Smooth muscle cell (in vitro differentiated cells): ENCODE measurements at regions not wholly inside any gene's neighbourhood (a gene's known extent, or its start where the extent isn't known, plus 50 kb on each side); places are given as distances from the start of the nearest gene placed in this dataset. TPM values are rescaled to one million over a fixed set of nuclear protein-coding genes. Genes with fewer than 3 reads are reported as not detected.

ENCODE experiments used
- DNase-seq: peaks from one replicate; lab custom pipeline; 2025; ENCODE audit not compliant: unreplicated experiment; lab: John Stamatoyannopoulos, UW
- H2AFZ ChIP-seq: fragments of 200-600 bp; sonication (generic); 2 replicates; pipeline ENCODE4 v1.6.0; 2016; ENCODE audit warnings: antibody characterized with exemption, low read depth, mild to moderate bottlenecking
- H3F3A ChIP-seq: fragments of 200-600 bp; sonication (generic); 2 replicates; pipeline ENCODE4 v1.6.0; 2017; ENCODE audit warnings: antibody characterized with exemption, low read depth
- H3K27ac ChIP-seq: fragments of 200-600 bp; sonication (generic); 2 replicates; pipeline ENCODE4 v1.5.1; 2016; ENCODE audit warnings: low read depth, mild to moderate bottlenecking
- H3K27me3 ChIP-seq: fragments of 200-600 bp; sonication (generic); 2 replicates; pipeline ENCODE4 v1.6.1; 2016; ENCODE audit warnings: low read depth, mild to moderate bottlenecking
- H3K36me3 ChIP-seq: fragments of 200-600 bp; sonication (generic); 2 replicates; pipeline ENCODE4 v1.5.1; 2016; ENCODE audit warnings: low read depth
- H3K4me1 ChIP-seq: fragments of 200-600 bp; sonication (generic); 2 replicates; pipeline ENCODE4 v1.5.1; 2016; ENCODE audit warnings: low read depth
- H3K4me2 ChIP-seq: fragments of 200-600 bp; sonication (generic); 2 replicates; pipeline ENCODE4 v1.6.0; 2016; ENCODE audit warnings: mild to moderate bottlenecking
- H3K4me3 ChIP-seq: fragments of 200-600 bp; sonication (generic); 2 replicates; pipeline ENCODE4 v1.5.1; 2016; ENCODE audit warnings: mild to moderate bottlenecking
- H3K79me2 ChIP-seq: fragments of 200-600 bp; sonication (generic); 2 replicates; pipeline ENCODE4 v1.6.0; 2016; ENCODE audit warnings: low read depth, mild to moderate bottlenecking
- H3K9ac ChIP-seq: fragments of 200-600 bp; sonication (generic); 2 replicates; pipeline ENCODE4 v1.6.0; 2016; ENCODE audit warnings: low read depth
- H3K9me3 ChIP-seq: fragments of 200-600 bp; sonication (generic); replicated peaks from 2 replicates; pipeline ENCODE4 v1.5.1; 2016; ENCODE audit warnings: low read depth
- H4K20me1 ChIP-seq: fragments of 200-600 bp; sonication (generic); 2 replicates; pipeline ENCODE4 v1.6.0; 2016; ENCODE audit warnings: low read depth
- WGBS: methylation state at CpG from one replicate; pipeline ENCODE4 v1.1.7; 2016; ENCODE audit warnings: low lambda C conversion rate; 5-methylcytosine and 5-hydroxymethylcytosine counted together
- small RNA-seq: library from RNA; depleted of rRNA; stranded (forward); fragments of <200 nt; gene quantifications from one replicate; pipeline ENCODE3, GENCODE V24; 2014
- TF ChIP-seq, protein P1 (sequence below): fragments of 200-600 bp; sonication (generic); IDR thresholded peaks from 2 replicates; pipeline ENCODE4 v1.5.1; 2017; ENCODE audit warnings: borderline replicate concordance, mild to moderate bottlenecking, antibody characterized with exemption; ENCODE audit not compliant: insufficient read depth, poor library complexity, severe bottlenecking

DNA sequence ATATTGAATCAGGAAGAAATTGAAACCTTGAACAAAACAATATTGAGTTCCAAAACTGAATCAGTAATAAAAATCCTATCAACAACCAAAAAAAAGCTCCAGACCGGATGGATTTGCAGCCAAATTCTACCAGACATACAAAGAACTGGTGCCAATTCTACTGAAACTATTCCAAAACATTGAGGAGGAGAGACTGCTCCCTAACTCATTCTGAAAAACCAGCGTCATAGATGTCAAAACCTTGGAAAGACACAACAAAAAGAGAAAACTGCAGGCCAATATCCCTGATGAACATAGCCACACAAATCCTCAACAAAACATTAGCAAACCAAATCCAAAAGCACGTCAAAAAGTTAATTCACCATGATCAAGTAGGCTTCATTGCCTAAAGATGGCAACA, 353.8 kb downstream of the TMEM135 start:
- 92% methylated on average over 3 of the region's 3 CpGs for WGBS

DNA sequence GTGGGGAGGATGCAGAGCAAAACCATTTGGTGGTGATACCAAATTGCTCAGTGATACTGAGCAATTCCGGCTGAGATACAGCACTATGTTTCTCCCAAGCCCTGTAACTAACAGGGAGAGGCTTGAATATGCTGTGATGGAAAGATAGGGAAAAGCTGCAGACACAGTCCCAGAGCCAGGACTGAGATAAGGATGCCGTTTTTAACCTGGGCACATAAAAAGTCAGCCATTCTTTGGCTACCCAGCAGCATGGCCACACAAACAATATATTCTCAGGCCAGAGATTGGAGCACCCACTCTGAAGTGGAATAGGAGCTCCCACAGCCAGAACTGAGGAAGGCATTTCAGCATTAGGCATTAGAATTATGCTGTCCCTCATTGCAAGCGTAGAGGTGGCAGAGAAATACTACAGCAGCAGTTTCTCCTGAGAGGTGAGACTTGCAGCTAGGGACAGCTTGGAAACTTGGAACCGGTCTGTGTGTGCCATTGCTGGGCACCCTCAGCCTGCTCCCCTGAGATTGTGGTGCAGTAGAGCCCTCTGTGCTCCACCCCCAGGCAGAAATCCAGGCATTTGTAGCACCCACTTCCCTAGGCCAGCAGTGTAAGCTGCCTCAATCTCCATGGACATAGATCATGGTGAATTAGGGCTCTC, 346.5 kb downstream of the TMEM135 start:
- H3K27me3 ChIP-seq = no peaks in the 10 kb centered on the region
- no peaks in the 10 kb centered on the region for H3K4me1 ChIP-seq
- WGBS = 77% methylated on average over 4 of the region's 4 CpGs
- no peaks in the 10 kb centered on the region for H3K36me3 ChIP-seq
- no peak overlapping the region for H2AFZ ChIP-seq
- DNase-seq = no peak
- TF ChIP-seq, protein P1, sequence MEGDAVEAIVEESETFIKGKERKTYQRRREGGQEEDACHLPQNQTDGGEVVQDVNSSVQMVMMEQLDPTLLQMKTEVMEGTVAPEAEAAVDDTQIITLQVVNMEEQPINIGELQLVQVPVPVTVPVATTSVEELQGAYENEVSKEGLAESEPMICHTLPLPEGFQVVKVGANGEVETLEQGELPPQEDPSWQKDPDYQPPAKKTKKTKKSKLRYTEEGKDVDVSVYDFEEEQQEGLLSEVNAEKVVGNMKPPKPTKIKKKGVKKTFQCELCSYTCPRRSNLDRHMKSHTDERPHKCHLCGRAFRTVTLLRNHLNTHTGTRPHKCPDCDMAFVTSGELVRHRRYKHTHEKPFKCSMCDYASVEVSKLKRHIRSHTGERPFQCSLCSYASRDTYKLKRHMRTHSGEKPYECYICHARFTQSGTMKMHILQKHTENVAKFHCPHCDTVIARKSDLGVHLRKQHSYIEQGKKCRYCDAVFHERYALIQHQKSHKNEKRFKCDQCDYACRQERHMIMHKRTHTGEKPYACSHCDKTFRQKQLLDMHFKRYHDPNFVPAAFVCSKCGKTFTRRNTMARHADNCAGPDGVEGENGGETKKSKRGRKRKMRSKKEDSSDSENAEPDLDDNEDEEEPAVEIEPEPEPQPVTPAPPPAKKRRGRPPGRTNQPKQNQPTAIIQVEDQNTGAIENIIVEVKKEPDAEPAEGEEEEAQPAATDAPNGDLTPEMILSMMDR = no peak
- no peak overlapping the region for H3K9ac ChIP-seq
- H3K9me3 ChIP-seq = no peaks in the 10 kb centered on the region
- no peak overlapping the region for H3K4me2 ChIP-seq
- no peaks in the 10 kb centered on the region for H3K79me2 ChIP-seq
- no peak overlapping the region for H3K27ac ChIP-seq
- no peaks in the 10 kb centered on the region for H4K20me1 ChIP-seq
- no peaks in the 10 kb centered on the region for H3F3A ChIP-seq
- no peak overlapping the region for H3K4me3 ChIP-seq

More for the DNA sequence above, 353.8 kb downstream of the TMEM135 start:
- Histone ChIP-seq H3K27ac (no peak overlapping the region), H3F3A (no peaks in the 10 kb centered on the region), H3K4me3 (no peak overlapping the region), H3K9me3 (no peaks in the 10 kb centered on the region), H4K20me1 (no peaks in the 10 kb centered on the region), H3K36me3 (no peaks in the 10 kb centered on the region), H2AFZ (no peak overlapping the region), H3K27me3 (no peaks in the 10 kb centered on the region), H3K4me2 (no peak overlapping the region), H3K4me1 (no peaks in the 10 kb centered on the region), H3K9ac (no peak overlapping the region), H3K79me2 (no peaks in the 10 kb centered on the region)
- DNase-seq = no peak
- TF ChIP-seq, protein P1 = no peak

DNA sequence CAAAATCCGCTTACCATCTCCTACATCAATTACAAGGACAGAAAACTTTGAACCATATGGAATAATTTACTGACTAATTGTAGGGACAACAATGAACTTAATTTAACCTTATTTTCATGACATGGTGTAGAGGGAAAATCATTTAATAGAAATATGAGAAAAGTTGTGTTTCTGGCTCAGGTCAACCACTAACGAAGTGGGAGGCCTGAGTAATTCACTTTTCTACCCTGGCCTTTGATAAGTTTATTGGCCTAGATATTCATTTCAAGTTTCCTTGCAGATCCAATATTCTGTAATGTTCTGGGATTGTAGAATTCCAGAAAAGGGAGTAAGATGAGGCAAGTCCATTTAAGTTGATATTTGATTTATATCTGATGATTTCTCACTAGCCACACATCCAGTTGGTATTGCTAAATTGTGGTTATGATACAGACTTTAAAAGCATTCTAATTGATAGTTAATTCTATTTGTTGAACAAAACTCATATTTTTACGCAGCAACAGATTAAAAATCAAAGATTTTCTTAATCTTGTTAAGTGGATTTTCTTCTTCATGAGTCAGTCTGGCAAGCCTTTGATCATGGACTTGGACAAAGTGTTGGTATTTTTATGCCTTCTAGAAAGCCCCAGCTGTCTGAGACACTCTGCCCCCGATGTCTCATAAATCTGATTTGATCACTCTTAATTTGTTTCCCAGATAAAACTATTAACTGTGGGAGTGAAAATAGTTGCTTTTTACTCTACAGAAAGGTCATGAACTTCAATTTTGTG, 336.5 kb downstream of the TMEM135 start:
- H4K20me1 ChIP-seq = no peaks in the 10 kb centered on the region
- no peak for DNase-seq
- H3K36me3 ChIP-seq = no peaks in the 10 kb centered on the region
- H3K4me3 ChIP-seq = no peak overlapping the region
- H3K27me3 ChIP-seq = no peaks in the 10 kb centered on the region
- H3K79me2 ChIP-seq = no peaks in the 10 kb centered on the region
- H3K9ac ChIP-seq = no peak overlapping the region
- peak overlapping the region; percentile 1 for H3K27ac ChIP-seq
- TF ChIP-seq, protein P1 = no peak
- H2AFZ ChIP-seq = no peak overlapping the region
- H3K4me1 ChIP-seq = no peaks in the 10 kb centered on the region
- WGBS = 53% methylated on average over 4 of the region's 4 CpGs
- H3F3A ChIP-seq = no peaks in the 10 kb centered on the region
- no peaks in the 10 kb centered on the region for H3K9me3 ChIP-seq
- H3K4me2 ChIP-seq = peak overlapping the region; percentile 36

Small RNA genes in the stretch of these regions (small RNA-seq; reads per million reads assigned to genes)
- gene AP000676.1 = not detected
- not detected for gene RF00026
- not detected for gene RNU6-1135P
